Spinal cord (tissue), 9 donors: ENCODE measurements at regions not wholly inside any gene's neighbourhood (a gene's known extent, or its start where the extent isn't known, plus 50 kb on each side); places are given as distances from the start of the nearest gene placed in this dataset.

Experiments used
- DNase-seq, 6 donors: peaks; one replicate each; pipeline versions ENCODE4 v3.0.0 to v3.0.0-alpha.2; 2013 to 2015; ENCODE audit warnings: low spot score in 6 of 6, low read depth in 4 of 6
- H3K27ac ChIP-seq: one replicate; pipeline ENCODE4 v1.5.1; 2013; ENCODE audit warnings: low read depth, low read length, control low read depth
- H3K27me3 ChIP-seq: one replicate; pipeline ENCODE4 v1.6.1; 2013; ENCODE audit warnings: low read length; ENCODE audit not compliant: control insufficient read depth, insufficient read depth
- H3K36me3 ChIP-seq: one replicate; pipeline ENCODE4 v1.6.1; 2013; ENCODE audit warnings: low read length; ENCODE audit not compliant: control insufficient read depth, insufficient read depth
- H3K4me1 ChIP-seq: one replicate; pipeline ENCODE4 v1.6.1; 2013; ENCODE audit warnings: low read length; ENCODE audit not compliant: control insufficient read depth, insufficient read depth
- H3K4me3 ChIP-seq: one replicate; pipeline ENCODE4 v1.5.1; 2013; ENCODE audit warnings: low read depth, low read length, control low read depth
- H3K9me3 ChIP-seq: one replicate; pipeline ENCODE4 v1.6.1; 2013; ENCODE audit warnings: low read length; ENCODE audit not compliant: control insufficient read depth, insufficient read depth
- WGBS: methylation state at CpG from one replicate; pipeline ENCODE4 v1.1.5; 2013; ENCODE audit warnings: missing lambda C conversion rate; ENCODE audit not compliant: insufficient coverage; 5-methylcytosine and 5-hydroxymethylcytosine counted together
- donor health status: healthy.

DNA sequence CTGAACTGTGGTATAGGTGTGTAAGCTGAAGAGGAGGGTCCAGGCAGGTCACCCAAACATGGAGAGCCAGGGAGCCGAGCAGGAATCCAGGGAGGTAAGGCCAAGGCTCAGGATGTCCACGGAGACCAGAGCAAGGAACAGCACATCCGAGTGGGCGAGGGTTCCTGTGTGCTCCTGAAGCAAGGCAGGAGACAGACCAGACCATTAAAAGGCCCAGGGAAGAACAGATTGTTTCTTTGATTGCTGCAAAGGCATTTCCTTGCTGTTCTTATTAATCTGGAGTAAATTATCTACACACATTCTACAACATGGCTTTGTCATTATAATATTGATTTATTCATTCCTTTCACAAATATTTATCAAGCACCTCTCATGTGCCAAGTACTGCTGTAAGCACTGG is 50.1 kb upstream of the SPTBN1 start:
- H3K4me1 ChIP-seq: peaks cover 9% of the 10 kb centered on the region
- no peak for DNase-seq
- H3K27ac ChIP-seq: no peak overlapping the region
- H3K9me3 ChIP-seq: no peaks in the 10 kb centered on the region
- no peaks in the 10 kb centered on the region for H3K36me3 ChIP-seq
- H3K27me3 ChIP-seq: no peaks in the 10 kb centered on the region
- no peak overlapping the region for H3K4me3 ChIP-seq
- 71% methylated on average over 4 of the region's 4 CpGs for WGBS
